ENCODE measurements at regions not wholly inside any gene's neighbourhood (a gene's known extent, or its start where the extent isn't known, plus 50 kb on each side); places are given as distances from the start of the nearest gene placed in this dataset.

DNA sequence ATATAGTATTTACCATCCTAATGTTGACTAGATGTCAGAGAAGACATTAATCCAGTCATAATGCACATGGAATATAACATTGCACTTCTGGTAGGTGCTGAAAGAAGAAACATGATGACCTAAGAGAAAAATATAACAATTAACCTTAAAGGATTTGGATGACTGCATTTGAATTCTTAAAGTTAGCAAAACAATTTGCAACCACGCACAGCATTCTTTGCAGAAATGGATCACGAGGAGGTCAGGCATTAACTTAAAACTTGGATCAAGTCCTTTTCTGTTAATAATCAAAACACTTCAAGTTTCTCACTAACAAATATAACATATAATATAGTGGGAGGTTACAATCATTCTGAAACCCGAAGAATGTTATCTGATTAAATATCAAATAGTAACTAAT, 525.0 kb upstream of the SLITRK6 start:
- TF ChIP-seq, protein P1, sequence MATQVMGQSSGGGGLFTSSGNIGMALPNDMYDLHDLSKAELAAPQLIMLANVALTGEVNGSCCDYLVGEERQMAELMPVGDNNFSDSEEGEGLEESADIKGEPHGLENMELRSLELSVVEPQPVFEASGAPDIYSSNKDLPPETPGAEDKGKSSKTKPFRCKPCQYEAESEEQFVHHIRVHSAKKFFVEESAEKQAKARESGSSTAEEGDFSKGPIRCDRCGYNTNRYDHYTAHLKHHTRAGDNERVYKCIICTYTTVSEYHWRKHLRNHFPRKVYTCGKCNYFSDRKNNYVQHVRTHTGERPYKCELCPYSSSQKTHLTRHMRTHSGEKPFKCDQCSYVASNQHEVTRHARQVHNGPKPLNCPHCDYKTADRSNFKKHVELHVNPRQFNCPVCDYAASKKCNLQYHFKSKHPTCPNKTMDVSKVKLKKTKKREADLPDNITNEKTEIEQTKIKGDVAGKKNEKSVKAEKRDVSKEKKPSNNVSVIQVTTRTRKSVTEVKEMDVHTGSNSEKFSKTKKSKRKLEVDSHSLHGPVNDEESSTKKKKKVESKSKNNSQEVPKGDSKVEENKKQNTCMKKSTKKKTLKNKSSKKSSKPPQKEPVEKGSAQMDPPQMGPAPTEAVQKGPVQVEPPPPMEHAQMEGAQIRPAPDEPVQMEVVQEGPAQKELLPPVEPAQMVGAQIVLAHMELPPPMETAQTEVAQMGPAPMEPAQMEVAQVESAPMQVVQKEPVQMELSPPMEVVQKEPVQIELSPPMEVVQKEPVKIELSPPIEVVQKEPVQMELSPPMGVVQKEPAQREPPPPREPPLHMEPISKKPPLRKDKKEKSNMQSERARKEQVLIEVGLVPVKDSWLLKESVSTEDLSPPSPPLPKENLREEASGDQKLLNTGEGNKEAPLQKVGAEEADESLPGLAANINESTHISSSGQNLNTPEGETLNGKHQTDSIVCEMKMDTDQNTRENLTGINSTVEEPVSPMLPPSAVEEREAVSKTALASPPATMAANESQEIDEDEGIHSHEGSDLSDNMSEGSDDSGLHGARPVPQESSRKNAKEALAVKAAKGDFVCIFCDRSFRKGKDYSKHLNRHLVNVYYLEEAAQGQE (IDR thresholded peaks at IDR 0.05; ENCODE audit: insufficient read depth in 1 of 2, low read depth in 2 of 2, low read length in 2 of 2), result no peak
- TF ChIP-seq SIN3A (IDR thresholded peaks at IDR 0.05; ENCODE audit: borderline replicate concordance, insufficient read depth, low read length) (no peak), TAF1 (IDR thresholded peaks at IDR 0.05; ENCODE audit: borderline replicate concordance, insufficient read depth, low read length) (no peak), POLR2AphosphoS5 (IDR thresholded peaks at IDR 0.05; ENCODE audit: low read depth, low read length) (no peak)
